PFSK-1 (cell line): ENCODE measurements at regions not wholly inside any gene's neighbourhood (a gene's known extent, or its start where the extent isn't known, plus 50 kb on each side); places are given as distances from the start of the nearest gene placed in this dataset.

Experiments used
- POLR2AphosphoS5 ChIP-seq: IDR thresholded peaks from 2 replicates; pipeline ENCODE4 v1.6.1; 2012; ENCODE audit warnings: low read depth, mild to moderate bottlenecking, control low read depth, low read length, moderate library complexity
- REST ChIP-seq, 2 experiments: IDR thresholded peaks; 2 replicates each; pipeline versions ENCODE4 v1.6.1 to v1.8.0; 2011 to 2012; ENCODE audit warnings: low read depth in 2 of 2, low read length in 2 of 2, control low read depth in 1 of 2, inconsistent platforms in 1 of 2, mild to moderate bottlenecking in 1 of 2, moderate library complexity in 1 of 2; ENCODE audit not compliant: insufficient read depth in 1 of 2
- SIN3A ChIP-seq: IDR thresholded peaks from 2 replicates; pipeline ENCODE4 v1.6.1; 2012; ENCODE audit warnings: mild to moderate bottlenecking, low read length, moderate library complexity, borderline replicate concordance; ENCODE audit not compliant: insufficient read depth
- TAF1 ChIP-seq: IDR thresholded peaks from 2 replicates; pipeline ENCODE4 v1.6.1; 2012; ENCODE audit warnings: low read length, control low read depth, borderline replicate concordance; ENCODE audit not compliant: insufficient read depth

GRCh38 chr1:42033629-42034028, 114.9 kb upstream of the HIVEP3 start:
- TF ChIP-seq POLR2AphosphoS5, result no peak
- no peak for TF ChIP-seq TAF1
- TF ChIP-seq REST (IDR thresholded peaks at IDR 0.05; ENCODE audit: insufficient read depth in 1 of 2, low read depth in 2 of 2, low read length in 2 of 2), result no peak
- TF ChIP-seq SIN3A, result no peak
